GM18858 (cell line): ENCODE measurements at regions not wholly inside any gene's neighbourhood (a gene's known extent, or its start where the extent isn't known, plus 50 kb on each side); places are given as distances from the start of the nearest gene placed in this dataset.
A peak's percentile ranks its signal among the peaks of the same experiment; 100 is the strongest.

Experiments used
- ATAC-seq: cut with Tn5 transposase; IDR thresholded peaks from one replicate; pipeline ENCODE4 v1.9.1; 2021; ENCODE audit not compliant: unreplicated experiment

DNA sequence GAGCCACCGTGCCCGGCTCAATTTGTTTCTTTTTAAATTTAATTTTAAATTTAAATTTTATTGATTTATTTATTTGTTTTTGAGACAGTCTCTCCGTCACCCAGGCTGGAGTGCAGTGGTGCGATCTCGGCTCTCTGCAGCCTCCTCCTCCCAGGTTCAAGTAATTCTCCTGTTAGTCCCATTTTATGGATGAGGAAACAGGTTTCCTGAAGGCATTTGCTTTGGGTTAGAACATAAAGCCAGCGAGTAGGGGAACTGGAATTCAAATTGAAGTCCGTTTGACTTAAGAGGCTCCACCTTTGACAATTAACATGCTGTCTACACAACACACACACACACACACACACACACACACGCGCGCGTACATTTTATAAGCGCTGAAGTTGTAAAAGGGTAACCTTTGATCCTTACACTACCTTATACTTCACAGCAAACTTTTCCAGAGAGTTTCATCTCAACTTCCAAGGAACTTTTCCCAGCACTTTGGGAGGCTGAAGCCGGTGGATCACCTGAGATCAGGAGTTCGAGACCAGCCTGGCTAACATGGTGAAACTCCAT, 232.0 kb downstream of the BCAS1 start:
- no peak for ATAC-seq

DNA sequence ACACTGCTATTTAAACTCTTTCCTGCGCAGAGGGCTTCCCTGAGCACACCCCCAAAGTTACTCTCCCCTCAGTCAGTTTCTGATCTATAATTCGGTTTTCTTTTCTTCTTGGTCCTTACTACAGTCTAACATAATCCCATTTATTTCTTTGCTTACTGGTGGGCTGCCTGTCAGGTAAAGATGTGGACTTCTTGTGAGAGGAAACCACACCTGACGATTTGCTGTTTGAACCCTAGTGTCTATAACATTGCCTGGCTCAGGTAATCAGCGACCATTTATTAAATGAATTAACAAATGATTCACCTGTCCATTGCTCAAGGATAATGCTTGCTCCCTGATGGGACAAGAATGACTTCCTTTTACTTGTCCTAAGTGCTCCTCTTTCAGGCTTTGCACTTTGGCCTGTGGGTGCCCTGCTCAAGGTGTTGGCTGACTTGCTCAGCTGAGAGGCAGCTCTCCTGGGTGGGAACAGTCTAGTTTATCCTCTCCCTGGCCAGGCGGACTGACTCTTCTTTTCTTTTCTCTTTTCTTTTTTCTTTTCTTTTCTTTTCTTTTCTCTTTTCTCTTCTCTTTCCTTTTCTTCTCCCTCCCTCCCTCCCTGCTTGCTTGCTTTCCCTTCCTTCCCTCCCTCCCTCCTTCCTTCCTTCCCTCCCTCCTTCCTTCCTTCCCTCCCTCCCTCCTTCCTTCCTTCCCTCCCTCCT, 233.1 kb downstream of the BCAS1 start:
- no peak for ATAC-seq

- ATAC-seq: no peak
Observed at GRCh38 chr20:53834749-53835148, 235.6 kb downstream of the BCAS1 start.

DNA sequence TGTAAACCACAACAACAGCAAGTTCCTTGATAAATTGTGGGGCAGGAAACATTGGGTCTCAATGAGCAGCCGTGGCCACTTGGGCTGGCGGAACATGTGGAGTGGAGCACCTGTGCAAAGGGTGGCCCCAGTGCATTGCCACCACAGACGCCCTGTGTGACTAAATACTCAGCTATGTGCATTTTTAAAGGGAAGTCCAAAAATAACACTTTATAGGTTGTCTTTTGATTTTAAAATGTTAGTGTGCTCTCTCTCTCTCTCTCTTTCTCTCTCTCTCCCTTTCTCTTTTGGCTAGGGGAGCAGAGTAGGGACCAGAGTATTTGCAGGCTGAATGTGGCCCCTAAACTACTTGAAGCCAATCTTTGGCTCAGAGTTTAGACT, 236.3 kb downstream of the BCAS1 start:
- ATAC-seq: no peak

DNA sequence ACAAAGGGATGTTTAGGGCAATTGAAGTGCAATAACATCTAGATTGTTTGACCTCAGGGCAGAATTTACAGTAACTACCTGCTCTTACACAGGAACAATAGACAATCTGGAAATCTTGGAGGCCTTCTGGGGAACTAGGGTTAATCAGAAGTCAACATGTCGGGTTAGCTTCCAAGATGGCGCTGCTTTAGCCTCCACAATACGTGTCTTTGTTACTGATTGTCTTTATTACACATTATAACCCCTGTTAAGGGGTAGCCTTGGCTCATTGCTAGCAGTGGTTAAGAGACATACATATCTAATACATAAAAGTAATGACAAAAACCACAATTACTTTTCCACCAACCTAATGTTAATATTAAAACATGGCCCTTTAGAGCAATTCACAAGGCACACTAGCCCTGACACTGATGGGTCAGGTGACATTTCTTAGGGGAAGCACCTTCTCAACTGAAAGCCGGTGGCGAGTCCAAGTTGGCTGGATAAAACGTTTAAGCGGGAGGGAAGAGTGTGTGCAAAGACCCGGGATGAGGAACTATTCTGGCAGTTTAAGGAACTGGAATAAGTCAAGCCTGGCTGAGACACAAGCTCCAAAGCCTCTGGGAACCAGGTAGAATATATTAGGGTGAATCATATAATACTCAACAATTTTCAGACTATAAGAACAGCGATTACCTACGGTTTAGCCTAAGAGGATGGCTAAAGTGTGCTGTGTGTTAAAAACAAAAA, 236.9 kb downstream of the BCAS1 start:
- ATAC-seq: no peak

- no peak for ATAC-seq
Observed at GRCh38 chr20:53832499-53832898, 237.9 kb downstream of the BCAS1 start.

GRCh38 chr20:53831812-53832211, 238.2 kb upstream of the ZNF217 start:
- no peak for ATAC-seq

DNA sequence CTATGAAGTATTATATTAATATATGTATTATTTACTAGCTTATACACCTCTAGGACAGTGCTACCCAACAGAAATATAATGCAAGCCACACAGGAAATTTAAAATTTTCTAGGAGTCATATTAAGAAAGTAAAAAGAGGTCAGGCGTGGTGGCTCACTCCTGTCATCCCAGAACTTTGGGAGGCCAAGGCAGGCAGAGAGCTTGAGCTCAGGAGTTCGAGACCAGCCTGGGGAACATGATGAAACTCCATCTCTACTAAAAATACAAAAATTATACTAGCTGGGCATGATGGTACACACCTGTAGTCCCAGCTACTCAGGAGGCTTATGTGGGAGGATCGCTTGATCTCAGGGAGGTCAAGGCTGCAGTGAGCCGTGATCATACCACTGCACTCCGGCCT, 237.6 kb upstream of the ZNF217 start:
- no peak for ATAC-seq

DNA sequence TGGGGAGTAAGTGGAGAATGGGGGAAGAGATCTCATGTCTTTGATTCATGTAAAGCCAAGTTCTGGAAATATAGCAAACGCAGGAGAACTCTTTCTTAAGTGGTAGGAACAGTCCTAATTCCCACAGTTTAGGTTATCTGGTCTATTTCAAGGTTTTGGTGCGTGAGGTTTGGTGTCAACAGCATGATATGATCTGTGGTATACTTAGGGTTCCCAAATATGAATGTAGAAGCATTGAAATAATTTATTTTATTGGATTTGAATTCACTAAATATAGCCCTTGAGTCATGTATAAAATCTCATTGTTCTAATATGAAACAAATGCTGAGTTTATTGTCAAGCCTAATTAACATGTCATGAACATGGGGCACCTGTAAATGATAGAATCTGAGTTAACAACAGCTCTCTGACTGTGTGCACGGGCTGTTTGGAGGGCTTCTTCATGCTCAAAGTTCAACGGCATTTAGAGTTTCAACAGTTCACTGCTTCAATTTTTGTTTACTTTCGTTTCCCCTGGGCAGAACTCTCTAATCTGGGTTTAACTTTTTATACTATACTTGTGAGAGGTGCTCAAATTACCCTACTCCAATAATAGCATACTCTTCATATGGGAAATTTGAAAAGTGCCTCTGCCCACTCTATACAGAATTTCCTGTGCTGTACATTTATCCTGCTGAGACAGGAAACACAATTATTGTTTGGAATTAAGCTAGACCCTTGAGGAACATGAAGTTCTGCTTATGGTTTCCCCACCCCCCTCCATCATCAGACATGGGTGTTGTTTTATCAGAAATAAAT, 236.3 kb upstream of the ZNF217 start:
- ATAC-seq: no peak

DNA sequence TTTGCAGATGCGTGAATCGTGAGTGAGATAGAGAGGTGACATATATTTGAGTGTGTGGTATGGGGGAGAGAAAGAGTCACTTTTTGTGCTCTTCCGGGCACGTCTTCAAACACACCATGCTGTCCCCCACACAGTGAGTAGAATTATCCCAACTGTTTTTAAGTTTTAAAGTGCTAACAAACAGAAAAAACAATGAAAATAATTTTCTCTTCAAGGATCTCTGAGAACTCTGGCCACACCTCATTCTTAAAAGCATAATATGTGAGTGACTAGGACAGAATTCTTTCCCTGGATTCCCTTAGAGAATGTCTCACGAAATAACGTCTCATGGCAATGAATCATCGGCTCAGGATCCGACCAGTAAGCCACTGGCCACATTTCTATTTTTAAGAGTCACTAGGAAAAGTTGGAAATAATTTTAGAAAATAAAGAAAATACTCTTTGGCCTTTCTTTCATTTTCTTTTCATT, 235.7 kb upstream of the ZNF217 start:
- ATAC-seq: no peak

DNA sequence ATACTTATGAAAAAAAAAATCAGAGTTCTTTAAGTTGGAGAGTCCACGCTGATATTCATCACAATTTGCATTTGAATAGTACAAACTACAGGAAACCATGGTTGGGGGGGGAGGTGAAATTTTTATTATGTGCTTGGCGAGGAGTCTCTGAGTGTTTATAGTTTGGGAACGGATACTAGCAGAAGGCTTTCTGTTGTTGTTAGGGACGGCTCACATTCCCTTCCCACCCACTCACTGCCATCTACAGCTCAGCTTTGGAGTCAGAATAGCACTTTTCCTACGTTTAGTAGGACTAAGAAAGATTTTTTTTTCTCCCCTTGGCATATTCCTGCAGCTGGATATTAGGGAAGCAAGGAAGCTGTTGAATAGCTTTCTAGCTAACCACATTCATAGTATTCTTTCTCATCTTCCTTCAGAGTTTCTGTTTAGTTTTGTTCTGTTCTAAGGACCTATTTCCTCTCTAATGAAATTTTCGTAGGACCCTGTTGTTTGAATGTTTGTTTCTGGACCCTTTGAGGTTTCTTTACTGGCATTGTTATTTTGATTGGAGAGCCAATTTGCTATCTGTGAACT, 235.1 kb upstream of the ZNF217 start:
- no peak for ATAC-seq

GRCh38 chr20:53828088-53828681, 234.5 kb upstream of the ZNF217 start:
- no peak for ATAC-seq

DNA sequence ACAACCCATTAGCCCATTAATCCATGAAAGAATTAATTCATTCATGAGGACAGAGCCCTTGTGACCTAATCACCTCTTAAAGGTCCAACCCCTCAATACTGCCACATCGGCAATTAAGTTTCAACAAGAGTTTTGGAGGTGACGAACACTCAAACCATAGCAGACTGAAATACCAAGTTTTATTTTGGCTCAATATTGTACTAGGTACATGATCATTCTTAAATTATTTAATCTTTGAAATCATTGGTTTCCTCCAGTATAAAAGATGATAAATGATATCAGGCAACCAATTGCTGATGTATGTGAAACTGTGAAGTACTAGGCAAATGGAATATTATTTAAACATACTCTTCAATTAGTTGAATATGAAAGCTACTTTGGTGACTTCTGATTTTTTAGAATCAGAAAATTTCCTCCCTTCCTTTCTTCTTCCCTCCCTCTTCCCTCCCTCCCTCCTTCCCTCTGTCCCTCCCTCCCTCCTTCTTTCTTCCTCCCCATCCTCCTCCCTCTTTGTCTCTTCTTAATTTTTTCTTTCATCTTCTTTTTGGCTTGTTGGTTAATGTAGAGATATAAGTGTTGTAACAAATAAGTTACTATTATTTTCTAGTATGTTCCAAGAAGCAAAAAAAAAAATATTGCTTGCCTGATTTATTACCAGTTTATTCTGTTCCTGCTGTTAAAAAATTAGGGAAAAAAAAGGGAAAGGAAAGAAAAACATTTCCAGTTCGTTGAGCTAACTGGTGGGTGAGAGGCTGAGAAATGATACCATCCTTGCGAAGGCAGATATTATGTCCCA, 233.9 kb upstream of the ZNF217 start:
- ATAC-seq: no peak

GRCh38 chr20:53826597-53827291, 233.1 kb upstream of the ZNF217 start:
- peak; percentile 71 for ATAC-seq

DNA sequence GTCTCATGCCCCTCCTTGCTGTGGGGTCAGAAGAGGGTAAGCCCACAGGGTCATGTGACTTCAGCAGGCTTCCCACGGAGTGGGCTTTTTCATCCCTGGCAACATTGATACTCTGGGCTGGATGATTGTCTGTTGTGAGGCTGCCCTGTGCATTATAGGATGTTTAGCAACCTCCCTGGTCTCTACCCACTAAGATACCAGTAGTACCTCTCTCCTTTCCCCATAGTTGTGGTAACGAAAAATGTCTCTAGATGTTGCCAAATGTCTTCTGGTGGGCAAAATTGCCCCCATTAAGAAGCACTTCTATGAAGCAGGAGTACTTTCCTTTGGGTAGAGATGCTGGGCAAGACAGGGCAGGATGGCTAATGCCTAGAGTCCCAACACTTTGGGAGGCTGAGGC, 232.5 kb upstream of the ZNF217 start:
- ATAC-seq: no peak

- no peak for ATAC-seq
Observed at GRCh38 chr20:53825282-53825681, 231.6 kb upstream of the ZNF217 start.

DNA sequence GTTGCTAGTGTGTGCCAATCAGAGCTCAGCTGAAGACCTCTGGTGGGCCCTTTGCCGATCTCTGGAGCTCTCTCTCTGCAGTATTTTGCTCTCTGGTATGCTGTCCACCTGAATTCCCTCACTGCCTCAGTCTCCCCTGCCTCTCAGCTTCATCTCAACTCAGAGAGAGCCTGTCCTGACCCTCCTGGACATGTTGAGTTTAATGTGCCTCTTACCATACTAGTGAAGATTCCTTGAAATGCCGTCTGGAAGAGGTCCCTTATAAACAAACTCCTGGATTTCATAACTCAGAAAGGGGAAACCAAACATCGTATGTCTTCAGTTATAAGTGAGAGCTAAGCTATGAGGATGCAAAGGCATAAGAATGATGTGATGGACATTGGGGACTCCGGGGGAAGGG, 231.1 kb upstream of the ZNF217 start:
- no peak for ATAC-seq

DNA sequence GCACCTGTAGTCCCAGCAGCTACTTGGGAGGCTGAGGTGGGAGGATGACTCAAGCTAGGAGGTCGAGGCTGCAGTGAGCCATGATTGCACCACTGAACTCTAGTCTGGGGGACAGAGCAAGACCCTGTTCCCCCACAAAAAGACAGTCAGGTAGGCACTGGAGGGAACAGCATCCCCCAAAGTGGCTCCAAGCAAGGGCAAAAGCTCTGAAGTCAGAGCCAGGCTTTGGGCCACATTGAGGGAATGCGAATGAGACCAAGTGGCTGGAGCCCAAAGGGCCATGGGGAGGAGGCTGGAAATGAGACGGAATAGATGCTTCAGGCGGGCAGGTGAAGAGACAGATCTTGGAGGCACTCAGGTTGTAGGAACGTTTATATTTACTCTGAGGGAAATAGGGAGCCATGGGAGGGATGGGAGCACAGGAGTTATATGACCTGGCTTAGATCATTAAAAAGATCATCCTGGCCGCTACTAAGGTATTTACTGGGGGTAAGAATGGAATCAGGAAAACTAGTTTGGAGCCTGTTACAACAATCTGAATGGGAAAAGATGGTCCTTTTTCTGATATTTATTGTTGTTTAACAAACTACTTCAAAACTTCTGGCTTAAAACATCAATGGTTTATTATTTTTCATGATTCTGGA, 229.6 kb upstream of the ZNF217 start:
- no peak for ATAC-seq

DNA sequence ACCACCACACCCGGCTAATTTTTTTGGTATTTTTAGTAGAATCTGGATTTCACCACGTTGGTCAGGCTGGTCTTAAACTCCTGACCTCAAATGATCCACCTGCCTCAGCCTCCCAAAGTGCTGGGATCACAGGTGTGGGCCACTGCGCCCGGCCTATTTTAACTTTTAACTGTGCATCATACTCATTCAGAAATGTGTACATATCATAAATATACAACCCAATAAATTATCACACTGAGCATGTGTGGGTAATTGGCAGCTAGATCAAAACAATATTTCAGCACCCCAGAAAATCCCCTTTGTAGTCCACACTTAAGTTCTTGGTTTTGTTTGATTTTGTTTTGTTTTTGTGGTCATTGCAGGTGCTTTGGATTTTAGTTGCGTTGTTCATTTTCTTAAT, 228.9 kb upstream of the ZNF217 start:
- no peak for ATAC-seq
